HG02943 (cell line): ENCODE measurements at regions not wholly inside any gene's neighbourhood (a gene's known extent, or its start where the extent isn't known, plus 50 kb on each side); places are given as distances from the start of the nearest gene placed in this dataset.
"Not testable (repeated sequence)": the region's sequence is repeated elsewhere in the genome, so short reads cannot be mapped to it uniquely, and the experiment has no call there.

Source experiments
- ATAC-seq: cut with Tn5 transposase; IDR thresholded peaks from one replicate; pipeline ENCODE4 v1.9.1; 2021; ENCODE audit warnings: mild to moderate bottlenecking, low read depth, moderate library complexity; ENCODE audit not compliant: unreplicated experiment

GRCh38 chrX:89539150-89539549 lies 382.6 kb upstream of the TGIF2LX start:
- not testable (repeated sequence) for ATAC-seq

GRCh38 chrX:89557146-89557545 lies 364.6 kb upstream of the TGIF2LX start:
- not testable (repeated sequence) for ATAC-seq

- not testable (repeated sequence) for ATAC-seq
Measured at GRCh38 chrX:89562079-89562478, 359.6 kb upstream of the TGIF2LX start.

- ATAC-seq: not testable (repeated sequence)
Measured at GRCh38 chrX:89563107-89563506, 358.6 kb upstream of the TGIF2LX start.

- ATAC-seq: not testable (repeated sequence)
Measured at GRCh38 chrX:89567787-89568186, 353.9 kb upstream of the TGIF2LX start.

- not testable (repeated sequence) for ATAC-seq
Measured at GRCh38 chrX:89581868-89582267, 339.8 kb upstream of the TGIF2LX start.

GRCh38 chrX:89631858-89632257 lies 289.9 kb upstream of the TGIF2LX start:
- not testable (repeated sequence) for ATAC-seq

- ATAC-seq: not testable (repeated sequence)
Measured at GRCh38 chrX:89635887-89636286, 285.8 kb upstream of the TGIF2LX start.

- not testable (repeated sequence) for ATAC-seq
Measured at GRCh38 chrX:89658662-89659061, 263.0 kb upstream of the TGIF2LX start.

GRCh38 chrX:89706481-89706880 lies 215.2 kb upstream of the TGIF2LX start:
- ATAC-seq: not testable (repeated sequence)

- not testable (repeated sequence) for ATAC-seq
Measured at GRCh38 chrX:89707363-89707927, 214.3 kb upstream of the TGIF2LX start.

GRCh38 chrX:89734367-89734766 lies 187.3 kb upstream of the TGIF2LX start:
- ATAC-seq: not testable (repeated sequence)

- not testable (repeated sequence) for ATAC-seq
Measured at GRCh38 chrX:89756466-89756865, 165.2 kb upstream of the TGIF2LX start.

- ATAC-seq: not testable (repeated sequence)
Measured at GRCh38 chrX:89757767-89758166, 163.9 kb upstream of the TGIF2LX start.

GRCh38 chrX:89759076-89759685 lies 162.5 kb upstream of the TGIF2LX start:
- ATAC-seq: not testable (repeated sequence)

- not testable (repeated sequence) for ATAC-seq
Measured at GRCh38 chrX:89771639-89772038, 150.1 kb upstream of the TGIF2LX start.

- not testable (repeated sequence) for ATAC-seq
Measured at GRCh38 chrX:89811440-89811839, 110.3 kb upstream of the TGIF2LX start.

- ATAC-seq: not testable (repeated sequence)
Measured at GRCh38 chrX:89839723-89840122, 82.0 kb upstream of the TGIF2LX start.

- peak; percentile 73 for ATAC-seq
Measured at GRCh38 chrX:89871662-89872061, 50.0 kb upstream of the TGIF2LX start.
